ENCODE measurements at regions not wholly inside any gene's neighbourhood (a gene's known extent, or its start where the extent isn't known, plus 50 kb on each side); places are given as distances from the start of the nearest gene placed in this dataset.

- TF ChIP-seq CTCF (IDR thresholded peaks at IDR 0.05; ENCODE audit: insufficient read depth, low read length, poor library complexity, severe bottlenecking): no peak
- no peak for TF ChIP-seq EZH2phosphoT487 (conservative IDR thresholded peaks at IDR 0.05; ENCODE audit: low read length)
Measured at GRCh38 chr2:217417536-217417935, 557.7 kb upstream of the TNP1 start.

All from SU-DHL-6 (cell line).